ENCODE measurements at regions not wholly inside any gene's neighbourhood (a gene's known extent, or its start where the extent isn't known, plus 50 kb on each side); places are given as distances from the start of the nearest gene placed in this dataset.
"Not testable (repeated sequence)": the region's sequence is repeated elsewhere in the genome, so short reads cannot be mapped to it uniquely, and the experiment has no call there.

GRCh38 chr1:94299627-94300553 lies 62.5 kb upstream of the ARHGAP29 start:
- in situ Hi-C loops (cut with MboI; ENCODE audit: low pct_unique_long_range_greater_than_20kb, low sequenced_read_pairs, unreplicated experiment): no loop called here
- DNase-seq (ENCODE audit: low spot score): no peak
- TF ChIP-seq CTCF (IDR thresholded peaks at IDR 0.05; ENCODE audit: extremely low read depth, insufficient read depth, missing control alignments): no peak

- DNase-seq (ENCODE audit: low spot score): no peak
- in situ Hi-C loops (cut with MboI; ENCODE audit: low pct_unique_long_range_greater_than_20kb, low sequenced_read_pairs, unreplicated experiment): no loop called here
- TF ChIP-seq CTCF (IDR thresholded peaks at IDR 0.05; ENCODE audit: extremely low read depth, insufficient read depth, missing control alignments): no peak
Observed at GRCh38 chr1:94298861-94299260, 61.5 kb upstream of the ARHGAP29 start.

- in situ Hi-C loops (cut with MboI; ENCODE audit: low pct_unique_long_range_greater_than_20kb, low sequenced_read_pairs, unreplicated experiment): no loop called here
- DNase-seq (ENCODE audit: low spot score): no peak
- TF ChIP-seq CTCF (IDR thresholded peaks at IDR 0.05; ENCODE audit: extremely low read depth, insufficient read depth, missing control alignments): no peak
Observed at GRCh38 chr1:94296018-94296417, 58.6 kb upstream of the ARHGAP29 start.

GRCh38 chr1:94292978-94293377 lies 55.6 kb upstream of the ARHGAP29 start:
- not testable (repeated sequence) for DNase-seq (ENCODE audit: low spot score)

GRCh38 chr1:94289244-94289643 lies 51.9 kb upstream of the ARHGAP29 start:
- not testable (repeated sequence) for DNase-seq (ENCODE audit: low spot score)

More at GRCh38 chr1:94292978-94293377, 55.6 kb upstream of the ARHGAP29 start:
- in situ Hi-C loops (cut with MboI; ENCODE audit: low pct_unique_long_range_greater_than_20kb, low sequenced_read_pairs, unreplicated experiment): not testable (repeated sequence)

More at GRCh38 chr1:94289244-94289643, 51.9 kb upstream of the ARHGAP29 start:
- in situ Hi-C loops (cut with MboI; ENCODE audit: low pct_unique_long_range_greater_than_20kb, low sequenced_read_pairs, unreplicated experiment): not testable (repeated sequence)

All from GM13977 (cell line).